OCI-LY7 (cell line): ENCODE measurements at regions not wholly inside any gene's neighbourhood (a gene's known extent, or its start where the extent isn't known, plus 50 kb on each side); places are given as distances from the start of the nearest gene placed in this dataset.

Experiments used
- CTCF ChIP-seq: fragments of 200-600 bp; sonication (generic); conservative IDR thresholded peaks from 2 replicates; pipeline ENCODE4 v1.5.1; 2014; ENCODE audit warnings: mild to moderate bottlenecking, antibody characterized with exemption, low read length, moderate library complexity, mixed read lengths
- EZH2phosphoT487 ChIP-seq: fragments of 200-600 bp; sonication (generic); IDR thresholded peaks from 2 replicates; pipeline ENCODE4 v1.6.1; 2018; ENCODE audit warnings: low read depth, borderline replicate concordance, mild to moderate bottlenecking, mixed run types, antibody characterized with exemption, low read length, moderate library complexity, mixed read lengths

GRCh38 chr14:104290058-104290667, 151.8 kb downstream of the KIF26A start:
- TF ChIP-seq CTCF (no peak), EZH2phosphoT487 (no peak)
